GM06990 (cell line): ENCODE measurements at regions not wholly inside any gene's neighbourhood (a gene's known extent, or its start where the extent isn't known, plus 50 kb on each side); places are given as distances from the start of the nearest gene placed in this dataset.

Source experiments
- DNase-seq: peaks from one replicate; pipeline ENCODE4 v3.0.0-alpha.2; 2011; ENCODE audit not compliant: insufficient read length; ENCODE audit errors: extremely low read depth
- H3K27me3 ChIP-seq: replicated peaks from 2 replicates; pipeline ENCODE4 v1.6.0; 2011; ENCODE audit warnings: low read length; ENCODE audit not compliant: control insufficient read depth, insufficient read depth
- H3K36me3 ChIP-seq: 2 replicates; pipeline ENCODE4 v1.5.1; 2011; ENCODE audit warnings: low read length; ENCODE audit not compliant: control insufficient read depth, insufficient read depth
- H3K4me3 ChIP-seq: replicated peaks from 2 replicates; pipeline ENCODE4 v1.5.1; 2011; ENCODE audit warnings: low read depth, mild to moderate bottlenecking, control low read depth, low read length
- TF ChIP-seq, protein P1 (sequence below): IDR thresholded peaks from 2 replicates; pipeline ENCODE4 v1.5.1; 2011; ENCODE audit warnings: low read length, control low read depth, mild to moderate bottlenecking, inconsistent platforms; ENCODE audit not compliant: insufficient read depth, poor library complexity, severe bottlenecking

GRCh38 chr3:18830087-18830486 lies 318.2 kb upstream of the KCNH8 start:
- DNase-seq, result no peak
- TF ChIP-seq, protein P1, sequence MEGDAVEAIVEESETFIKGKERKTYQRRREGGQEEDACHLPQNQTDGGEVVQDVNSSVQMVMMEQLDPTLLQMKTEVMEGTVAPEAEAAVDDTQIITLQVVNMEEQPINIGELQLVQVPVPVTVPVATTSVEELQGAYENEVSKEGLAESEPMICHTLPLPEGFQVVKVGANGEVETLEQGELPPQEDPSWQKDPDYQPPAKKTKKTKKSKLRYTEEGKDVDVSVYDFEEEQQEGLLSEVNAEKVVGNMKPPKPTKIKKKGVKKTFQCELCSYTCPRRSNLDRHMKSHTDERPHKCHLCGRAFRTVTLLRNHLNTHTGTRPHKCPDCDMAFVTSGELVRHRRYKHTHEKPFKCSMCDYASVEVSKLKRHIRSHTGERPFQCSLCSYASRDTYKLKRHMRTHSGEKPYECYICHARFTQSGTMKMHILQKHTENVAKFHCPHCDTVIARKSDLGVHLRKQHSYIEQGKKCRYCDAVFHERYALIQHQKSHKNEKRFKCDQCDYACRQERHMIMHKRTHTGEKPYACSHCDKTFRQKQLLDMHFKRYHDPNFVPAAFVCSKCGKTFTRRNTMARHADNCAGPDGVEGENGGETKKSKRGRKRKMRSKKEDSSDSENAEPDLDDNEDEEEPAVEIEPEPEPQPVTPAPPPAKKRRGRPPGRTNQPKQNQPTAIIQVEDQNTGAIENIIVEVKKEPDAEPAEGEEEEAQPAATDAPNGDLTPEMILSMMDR, result no peak
- H3K4me3 ChIP-seq, result no peak overlapping the region
- no peaks in the 10 kb centered on the region for H3K36me3 ChIP-seq
- H3K27me3 ChIP-seq, result no peaks in the 10 kb centered on the region

- DNase-seq, result no peak
- Histone ChIP-seq H3K4me3 (no peak overlapping the region), H3K27me3 (no peaks in the 10 kb centered on the region), H3K36me3 (no peaks in the 10 kb centered on the region)
- TF ChIP-seq, protein P1, result no peak
These were observed 319.7 kb upstream of the KCNH8 start for GRCh38 chr3:18828637-18829036.

- H3K27me3 ChIP-seq, result no peaks in the 10 kb centered on the region
- no peak overlapping the region for H3K4me3 ChIP-seq
- TF ChIP-seq, protein P1, result no peak
- no peaks in the 10 kb centered on the region for H3K36me3 ChIP-seq
- no peak for DNase-seq
These were observed 320.6 kb upstream of the KCNH8 start for GRCh38 chr3:18827664-18828063.

DNA sequence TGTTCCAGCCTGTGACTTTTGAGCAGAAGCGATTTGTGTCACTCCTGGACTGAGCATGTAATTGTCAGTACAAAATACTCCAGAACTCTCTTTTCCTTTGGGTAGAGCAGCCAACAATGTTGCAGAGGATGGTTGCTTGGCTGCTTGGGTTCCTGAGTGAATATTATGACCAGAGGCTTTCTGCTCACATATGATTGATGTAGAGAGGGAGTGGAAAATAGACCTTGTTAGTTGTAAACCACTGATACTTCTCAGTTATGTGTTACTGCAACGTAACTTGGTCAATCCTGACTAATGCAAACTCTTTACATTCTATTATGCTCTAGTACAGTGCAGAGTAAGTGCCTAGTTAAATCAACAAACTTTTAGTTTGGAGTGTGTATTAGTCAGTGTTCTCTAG lies 322.6 kb upstream of the KCNH8 start:
- DNase-seq, result no peak
- H3K27me3 ChIP-seq, result no peaks in the 10 kb centered on the region
- no peak overlapping the region for H3K4me3 ChIP-seq
- no peaks in the 10 kb centered on the region for H3K36me3 ChIP-seq
- TF ChIP-seq, protein P1, result no peak

DNA sequence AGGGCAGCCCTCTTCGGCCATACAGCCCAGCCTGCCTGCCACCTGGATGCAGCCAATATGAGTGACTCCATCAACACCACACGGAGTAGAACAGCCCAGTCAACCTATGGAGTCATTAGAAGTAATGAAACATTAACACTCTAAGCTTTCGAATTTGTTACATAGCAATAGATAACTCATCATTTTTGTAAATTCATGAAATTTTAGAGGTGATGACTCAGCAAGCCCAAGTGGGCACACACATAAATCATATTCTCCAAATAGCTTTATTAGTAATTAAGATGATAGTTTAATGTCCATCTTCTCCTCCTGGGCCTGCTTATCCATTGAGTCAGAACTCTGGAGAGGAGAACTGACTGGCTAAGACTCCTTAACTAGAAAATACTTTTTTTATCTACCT lies 335.0 kb upstream of the KCNH8 start:
- DNase-seq, result no peak
- Histone ChIP-seq H3K36me3 (no peaks in the 10 kb centered on the region), H3K4me3 (no peak overlapping the region), H3K27me3 (no peaks in the 10 kb centered on the region)
- TF ChIP-seq, protein P1, result no peak

GRCh38 chr3:18812316-18812715 lies 336.0 kb upstream of the KCNH8 start:
- Histone ChIP-seq H3K36me3 (no peaks in the 10 kb centered on the region), H3K4me3 (no peak overlapping the region), H3K27me3 (no peaks in the 10 kb centered on the region)
- TF ChIP-seq, protein P1, result no peak
- no peak for DNase-seq
